Neutrophil (primary cell): ENCODE measurements at regions not wholly inside any gene's neighbourhood (a gene's known extent, or its start where the extent isn't known, plus 50 kb on each side); places are given as distances from the start of the nearest gene placed in this dataset.

ENCODE experiments used
- H3K27ac ChIP-seq: fragments of 200-600 bp; sonication (generic); 2 replicates; pipeline ENCODE4 v1.5.1; 2016; ENCODE audit warnings: mild to moderate bottlenecking, moderate library complexity
- H3K27me3 ChIP-seq: fragments of 200-600 bp; sonication (generic); 2 replicates; pipeline ENCODE4 v1.6.0; 2016; ENCODE audit warnings: mild to moderate bottlenecking
- H3K36me3 ChIP-seq: fragments of 200-600 bp; sonication (generic); 2 replicates; pipeline ENCODE4 v1.5.1; 2017
- H3K4me1 ChIP-seq, 2 experiments: fragments of 200-600 bp in 1 of 2; sonication (generic) in 1 of 2; 1 replicate in 1 of 2; 2 replicates in 1 of 2; pipeline versions ENCODE4 v1.5.1 to v1.6.1; 2013 to 2016; ENCODE audit warnings: low read depth in 1 of 2, low read length in 1 of 2, mild to moderate bottlenecking in 1 of 2, moderate library complexity in 1 of 2; ENCODE audit not compliant: control insufficient read depth in 1 of 2, insufficient read depth in 1 of 2
- H3K4me3 ChIP-seq, 2 experiments: fragments of 200-600 bp in 1 of 2; sonication (generic) in 1 of 2; 1 replicate in 1 of 2; 2 replicates in 1 of 2; pipeline ENCODE4 v1.5.1; 2013 to 2016; ENCODE audit warnings: low read depth in 1 of 2, low read length in 1 of 2, mild to moderate bottlenecking in 1 of 2, moderate library complexity in 1 of 2
- H3K9me3 ChIP-seq: fragments of 200-600 bp; sonication (generic); 2 replicates; pipeline ENCODE4 v1.5.1; 2016
- CTCF ChIP-seq: fragments of 200-600 bp; sonication (generic); IDR thresholded peaks from 2 replicates; pipeline ENCODE4 v1.5.1; 2016; ENCODE audit warnings: antibody characterized with exemption

DNA sequence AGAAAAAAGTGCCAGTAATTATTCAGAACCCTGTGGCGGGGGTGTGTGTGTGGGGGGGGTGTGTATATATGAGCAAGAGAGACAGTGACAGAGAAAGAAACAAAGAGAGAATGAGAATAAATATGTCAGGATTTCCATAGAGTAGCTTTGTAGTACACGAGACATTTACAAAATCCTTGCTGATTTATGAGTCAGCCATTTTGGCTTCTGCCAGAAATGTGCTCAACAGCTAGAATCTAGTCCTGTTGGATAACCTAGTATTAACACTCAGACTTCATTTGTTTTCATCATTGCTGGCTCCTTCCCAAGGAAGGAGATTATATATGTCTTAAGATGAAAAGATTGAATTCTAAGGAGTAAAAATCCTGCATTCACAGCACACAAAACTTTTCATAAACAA is 140.5 kb upstream of the HNRNPA3 start:
- H3K36me3 ChIP-seq: no peaks in the 10 kb centered on the region
- no peaks in the 10 kb centered on the region for H3K27me3 ChIP-seq
- H3K4me1 ChIP-seq: no peaks in the 10 kb centered on the region
- no peak overlapping the region for H3K27ac ChIP-seq
- H3K4me3 ChIP-seq: no peak overlapping the region
- TF ChIP-seq CTCF: no peak
- no peaks in the 10 kb centered on the region for H3K9me3 ChIP-seq

DNA sequence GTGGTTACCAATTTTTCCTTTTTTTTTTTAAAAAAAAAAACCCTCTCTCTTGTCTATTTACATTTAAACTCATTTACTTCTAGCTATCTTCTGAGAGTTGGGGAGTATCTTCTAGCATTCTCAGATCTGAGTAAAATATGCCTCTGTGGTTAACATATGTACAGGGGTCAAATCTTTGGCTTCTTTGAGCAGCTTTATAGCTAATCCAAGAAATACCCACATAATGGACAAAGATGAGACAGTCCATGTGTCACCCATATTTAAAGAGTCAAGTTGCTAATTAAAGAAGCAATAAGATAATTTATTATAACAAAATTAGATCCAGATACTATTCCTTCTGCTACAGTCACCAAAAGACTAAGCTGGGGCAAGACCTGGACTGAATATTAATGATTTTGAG is 139.0 kb upstream of the HNRNPA3 start:
- no peak overlapping the region for H3K4me3 ChIP-seq
- no peaks in the 10 kb centered on the region for H3K27me3 ChIP-seq
- H3K27ac ChIP-seq: no peak overlapping the region
- TF ChIP-seq CTCF: no peak
- no peaks in the 10 kb centered on the region for H3K36me3 ChIP-seq
- no peaks in the 10 kb centered on the region for H3K9me3 ChIP-seq
- H3K4me1 ChIP-seq: no peaks in the 10 kb centered on the region

GRCh38 chr2:177074099-177074710 is 138.4 kb upstream of the HNRNPA3 start:
- no peak overlapping the region for H3K27ac ChIP-seq

DNA sequence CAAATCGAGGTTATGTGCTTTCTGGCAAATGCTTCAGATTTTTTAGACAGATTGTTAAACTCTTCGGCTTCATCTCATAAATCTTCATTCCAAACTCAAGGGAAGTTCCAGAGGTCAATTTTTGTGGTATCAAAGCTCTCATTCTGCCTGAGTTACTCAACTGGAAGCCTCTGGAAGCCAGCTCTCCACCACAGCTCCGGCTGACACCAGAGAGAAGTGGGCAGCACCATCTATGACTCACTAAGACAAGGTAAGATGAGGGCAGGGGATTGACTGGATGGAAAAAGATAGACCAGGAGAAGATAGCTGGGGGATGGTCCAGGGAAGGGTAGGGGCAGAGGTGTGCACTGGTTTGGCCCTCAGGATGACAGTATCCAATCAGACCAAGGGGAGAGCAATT is 137.3 kb upstream of the HNRNPA3 start:
- Histone ChIP-seq H3K27me3 (no peaks in the 10 kb centered on the region), H3K9me3 (no peaks in the 10 kb centered on the region), H3K4me1 (no peaks in the 10 kb centered on the region), H3K4me3 (no peak overlapping the region), H3K27ac (no peak overlapping the region), H3K36me3 (no peaks in the 10 kb centered on the region)
- no peak for TF ChIP-seq CTCF

More at GRCh38 chr2:177074099-177074710, 138.4 kb upstream of the HNRNPA3 start:
- no peak overlapping the region for H3K4me3 ChIP-seq
- H3K4me1 ChIP-seq: no peaks in the 10 kb centered on the region
- H3K27me3 ChIP-seq: no peaks in the 10 kb centered on the region
- TF ChIP-seq CTCF: no peak
- no peaks in the 10 kb centered on the region for H3K36me3 ChIP-seq
- H3K9me3 ChIP-seq: no peaks in the 10 kb centered on the region

- Histone ChIP-seq H3K36me3 (no peaks in the 10 kb centered on the region), H3K27me3 (no peaks in the 10 kb centered on the region), H3K27ac (no peak overlapping the region), H3K4me3 (no peak overlapping the region), H3K9me3 (no peaks in the 10 kb centered on the region), H3K4me1 (no peaks in the 10 kb centered on the region)
- no peak for TF ChIP-seq CTCF
Measured at GRCh38 chr2:177076636-177077179, 135.9 kb upstream of the HNRNPA3 start.
